ENCODE measurements at regions not wholly inside any gene's neighbourhood (a gene's known extent, or its start where the extent isn't known, plus 50 kb on each side); places are given as distances from the start of the nearest gene placed in this dataset.
"Not testable (repeated sequence)": the region's sequence is repeated elsewhere in the genome, so short reads cannot be mapped to it uniquely, and the experiment has no call there.

DNA sequence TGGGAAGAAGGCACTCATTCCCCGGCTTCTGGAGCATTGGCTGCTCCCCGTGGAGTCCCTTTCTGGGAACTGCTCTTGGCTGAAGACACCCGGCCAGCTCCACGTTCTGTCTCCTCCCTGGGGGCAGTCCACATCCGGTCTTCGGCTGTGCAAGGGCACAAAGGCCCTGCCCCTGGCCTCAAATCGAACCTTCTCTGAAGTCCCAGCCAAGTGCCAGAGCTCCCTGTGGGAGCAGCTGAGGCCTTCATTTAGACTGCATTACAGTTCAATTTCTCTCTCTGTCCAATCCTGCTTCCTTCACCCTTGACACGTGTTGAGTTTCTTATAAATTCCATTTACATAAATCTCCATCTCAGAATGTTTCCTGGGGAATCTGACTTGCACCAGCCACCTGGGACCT, 132.9 kb upstream of the POU3F1 start:
- DNase-seq (ENCODE audit: low read depth), result no peak

DNA sequence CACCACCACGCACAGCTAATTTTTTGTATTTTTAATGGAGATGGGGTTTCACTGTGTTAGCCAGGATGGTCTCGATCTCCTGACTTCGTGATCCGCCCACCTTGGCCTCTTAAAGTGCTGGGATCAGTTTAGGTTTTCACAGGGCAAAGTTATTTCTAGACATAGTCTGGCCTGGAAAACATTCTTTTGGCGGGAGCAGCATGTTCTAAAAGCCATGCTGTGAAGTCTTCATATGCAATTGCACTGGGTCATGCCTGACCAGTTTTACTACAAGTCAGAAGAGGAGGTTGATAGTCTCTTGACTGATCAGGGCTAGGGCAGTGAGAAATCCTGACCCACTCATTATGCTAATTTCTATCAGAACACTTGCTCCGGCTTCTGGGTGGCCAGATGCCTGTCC, 131.6 kb upstream of the POU3F1 start:
- DNase-seq (ENCODE audit: low read depth), result no peak

DNA sequence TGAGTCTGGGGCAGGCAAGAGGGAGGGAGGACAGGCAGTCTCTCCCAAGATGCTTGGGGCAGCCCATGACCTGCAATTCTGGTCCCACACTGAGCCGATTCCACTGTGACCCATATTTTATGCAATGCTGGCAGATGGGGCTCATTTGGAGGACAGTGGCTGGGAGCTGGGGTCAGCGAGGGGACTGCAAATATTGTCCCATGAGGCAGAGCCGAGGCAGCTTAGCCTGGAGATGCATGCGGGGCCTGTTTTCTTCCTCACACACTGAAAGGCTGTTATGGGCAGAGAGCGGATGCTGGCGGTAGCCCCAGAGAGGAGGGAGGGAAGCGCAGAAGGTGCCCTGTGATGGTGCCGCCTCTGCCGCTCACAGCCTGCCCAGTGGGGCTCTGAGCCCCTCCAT, 128.5 kb upstream of the POU3F1 start:
- DNase-seq (ENCODE audit: low read depth), result no peak

DNA sequence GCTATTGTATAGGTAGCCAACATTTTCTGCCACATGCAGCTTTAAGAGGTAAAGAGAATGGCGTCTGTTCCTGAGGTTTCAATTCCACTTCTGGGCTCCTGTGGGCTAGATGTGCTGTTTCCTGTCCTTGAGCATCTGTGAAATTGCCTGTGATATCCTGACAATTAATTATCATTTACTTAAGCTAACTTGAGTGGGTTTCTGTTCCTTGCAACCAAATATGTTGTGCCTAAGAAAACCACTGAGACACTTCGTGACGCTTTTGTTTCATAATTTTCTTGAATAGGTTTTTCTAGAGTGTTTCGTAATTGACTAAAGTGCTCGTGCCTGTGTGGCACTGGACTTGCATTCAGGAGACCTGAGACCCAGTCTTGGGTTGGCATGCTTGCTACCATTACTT, 127.3 kb upstream of the POU3F1 start:
- no peak for DNase-seq (ENCODE audit: low read depth)

DNA sequence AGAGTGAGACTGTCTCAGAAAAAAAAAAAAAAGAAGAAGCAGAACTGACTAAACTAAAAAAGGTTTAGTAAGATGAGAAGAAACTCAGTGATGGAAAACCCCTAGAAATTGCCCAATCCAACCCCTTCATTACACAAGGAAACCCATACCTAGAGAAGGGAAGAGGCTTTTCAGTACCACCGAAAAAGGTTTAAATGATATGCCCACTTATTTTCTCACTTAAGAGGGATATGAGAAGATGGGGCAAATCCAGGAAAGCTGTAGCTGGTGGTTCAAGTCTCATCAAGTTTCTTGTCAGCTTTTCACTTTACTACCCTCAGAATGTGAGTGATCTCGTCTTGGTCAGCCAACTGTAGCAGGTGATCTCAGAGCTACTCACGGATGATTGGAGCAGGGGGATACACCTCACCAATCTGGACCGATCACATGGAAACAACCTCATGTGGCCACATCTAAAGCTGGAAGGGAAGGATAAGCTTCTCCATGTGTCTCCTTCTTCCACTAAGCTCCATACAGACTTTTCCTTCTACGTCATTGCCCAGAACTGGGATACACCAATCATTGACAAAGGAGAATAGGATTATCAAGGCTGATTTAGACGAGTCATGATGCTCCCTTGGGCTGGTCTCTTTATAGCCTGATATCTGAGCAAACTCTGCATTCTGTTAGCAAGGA, 126.7 kb upstream of the POU3F1 start:
- no peak for DNase-seq (ENCODE audit: low read depth)

DNA sequence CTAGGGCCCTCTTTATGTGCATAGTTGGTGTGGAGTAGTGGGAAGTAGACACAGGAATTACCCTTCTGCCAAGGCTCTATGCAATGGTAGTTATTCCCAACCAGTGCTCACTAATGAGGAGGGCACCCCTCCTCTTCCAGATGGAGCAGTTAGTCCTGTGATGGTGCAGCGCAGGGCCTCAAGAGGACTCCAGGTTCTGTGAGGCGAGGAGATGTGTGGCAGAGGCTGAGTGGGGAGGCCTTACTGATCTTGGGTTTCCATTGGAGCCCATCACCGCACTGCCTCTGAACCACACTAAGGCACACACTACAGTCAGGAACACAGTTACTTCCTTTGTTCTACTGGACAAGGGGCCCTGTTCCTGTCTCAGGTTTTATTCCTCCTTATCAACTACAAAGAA, 122.5 kb upstream of the POU3F1 start:
- no peak for DNase-seq (ENCODE audit: low read depth)

DNA sequence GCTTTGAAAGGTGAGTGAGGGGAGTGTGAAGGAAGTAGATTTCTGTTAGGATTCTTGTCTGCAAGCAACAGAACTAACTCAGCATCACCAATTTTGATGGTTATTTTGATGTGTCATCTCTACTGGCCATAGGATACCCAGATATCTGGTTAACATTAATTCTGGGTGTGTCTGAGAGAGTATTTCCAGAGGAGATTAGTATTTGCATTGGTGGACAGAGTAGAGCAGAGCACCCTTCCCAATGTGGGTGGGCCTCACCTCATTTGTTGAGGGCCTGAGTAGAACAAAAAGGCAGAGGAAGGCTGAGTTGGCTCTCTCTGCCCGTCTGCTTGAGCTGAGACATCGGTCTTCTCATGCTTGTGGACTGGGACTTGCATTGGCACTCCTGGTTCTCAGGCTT, 121.8 kb upstream of the POU3F1 start:
- no peak for DNase-seq (ENCODE audit: low read depth)

DNA sequence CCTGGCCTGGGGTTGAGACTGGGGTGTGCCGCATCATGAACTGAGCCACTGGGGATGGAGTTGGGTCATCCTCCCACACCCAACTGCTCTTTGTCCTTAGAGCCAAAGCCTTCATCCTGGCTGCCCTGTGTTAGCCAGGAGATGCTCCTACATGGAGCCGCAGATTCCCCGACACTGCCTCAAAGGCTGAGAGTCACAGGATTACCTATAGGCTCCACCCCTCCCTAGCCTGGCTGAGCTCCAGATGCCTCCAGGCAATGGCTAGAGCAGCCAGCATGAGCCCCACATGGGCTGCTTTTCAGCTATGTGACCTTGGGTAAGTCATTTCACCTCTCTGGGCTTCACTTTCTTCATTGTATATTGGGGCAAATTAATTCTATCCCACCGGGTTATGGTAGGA, 119.9 kb upstream of the POU3F1 start:
- DNase-seq (ENCODE audit: low read depth), result no peak

DNA sequence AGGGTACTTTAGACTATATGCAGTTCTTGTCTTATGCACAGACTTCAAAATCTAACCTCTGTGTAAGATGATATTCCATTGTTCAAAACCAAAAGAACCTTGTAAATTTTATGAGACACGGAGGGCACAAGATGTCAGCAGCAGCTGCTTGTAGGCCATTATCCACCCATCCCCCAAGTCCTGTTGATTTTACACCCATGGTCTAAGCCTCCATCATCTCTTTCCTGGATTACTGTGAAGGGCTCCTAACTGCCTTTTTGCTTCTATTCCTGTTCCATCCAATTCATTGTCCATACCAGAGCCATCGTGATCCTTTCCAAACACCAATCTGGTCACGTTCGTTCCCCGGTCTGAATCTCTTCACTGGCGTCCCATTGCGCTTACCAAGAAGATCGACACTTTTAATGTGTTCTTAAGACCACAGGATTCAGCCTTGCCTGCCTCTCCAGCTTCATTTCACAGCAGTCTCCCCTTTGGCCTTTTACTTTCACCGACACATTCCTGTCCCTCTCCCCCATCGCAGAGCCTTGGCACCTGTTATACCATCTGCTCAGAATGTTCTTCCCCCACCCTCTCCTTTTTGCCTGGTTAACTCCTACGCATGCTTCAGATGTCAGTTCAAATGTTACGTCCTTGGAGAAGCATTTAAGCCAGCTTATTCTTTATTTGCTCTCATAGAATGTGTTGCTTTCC, 107.3 kb upstream of the POU3F1 start:
- no peak for DNase-seq (ENCODE audit: low read depth)

DNA sequence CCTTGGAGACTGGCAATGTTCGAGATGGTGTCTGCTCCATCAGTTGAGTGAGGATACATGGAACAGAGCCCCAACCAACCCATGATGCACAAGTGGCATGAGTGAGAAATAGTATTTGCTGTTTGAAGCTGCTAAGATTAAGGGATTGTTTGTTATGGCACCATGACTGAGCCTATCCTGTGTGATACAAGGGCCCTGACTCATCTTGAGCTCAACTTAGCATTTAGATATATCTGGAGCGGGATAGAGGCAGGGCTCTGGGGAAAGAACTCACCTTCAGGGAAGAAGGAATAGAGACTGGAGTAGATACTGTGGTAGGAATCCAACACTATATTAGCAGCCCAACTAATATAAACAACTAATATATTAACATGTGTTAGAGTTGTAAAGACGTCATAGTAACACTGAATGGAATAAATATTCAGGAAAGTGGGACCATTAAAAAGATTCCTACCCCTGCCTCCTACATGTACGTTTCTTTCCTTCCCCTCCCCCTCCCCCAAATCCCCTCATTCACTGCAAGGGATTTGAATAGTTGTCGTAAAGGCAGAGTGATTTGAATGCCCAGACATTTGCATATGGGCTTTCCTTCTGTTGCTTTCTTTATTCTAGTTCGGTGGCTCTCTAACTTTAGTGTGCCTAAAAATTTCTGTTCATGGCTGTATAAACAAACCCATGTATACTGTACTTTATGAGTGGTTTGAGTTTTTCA, 106.6 kb upstream of the POU3F1 start:
- no peak for DNase-seq (ENCODE audit: low read depth)

DNA sequence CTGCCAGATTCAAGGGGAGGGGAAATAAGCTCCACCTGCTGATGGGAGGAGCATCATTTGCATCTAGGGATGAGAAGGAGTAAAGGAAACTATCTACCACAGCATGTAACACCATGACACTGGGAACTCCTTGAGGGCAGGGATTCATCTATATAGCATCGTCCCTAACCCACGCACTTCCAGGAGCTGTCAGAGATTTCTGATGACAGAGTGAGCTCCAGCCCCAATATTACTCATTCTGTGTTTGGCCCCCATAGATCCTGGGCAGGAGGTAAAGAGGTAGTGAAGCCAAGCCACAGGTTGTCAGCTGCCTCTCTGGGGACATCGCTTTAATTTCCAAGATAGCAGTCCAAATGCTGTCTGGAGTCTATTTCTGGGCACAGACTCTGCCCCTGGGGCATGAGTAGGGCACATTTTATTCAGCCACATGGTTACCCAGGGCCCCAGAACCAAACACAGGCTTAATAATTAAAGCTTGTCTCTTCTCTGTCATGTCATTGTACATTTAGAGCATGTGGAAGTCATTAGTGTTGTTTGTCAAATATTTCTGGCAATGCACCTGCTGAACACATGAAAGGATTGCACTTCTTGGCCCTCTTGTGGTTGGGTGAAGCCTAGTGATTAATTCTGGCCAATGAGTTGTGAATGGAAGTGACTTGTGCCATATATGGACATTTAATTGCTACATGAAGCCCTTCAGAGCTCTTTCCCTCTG, 105.9 kb upstream of the POU3F1 start:
- no peak for DNase-seq (ENCODE audit: low read depth)

DNA sequence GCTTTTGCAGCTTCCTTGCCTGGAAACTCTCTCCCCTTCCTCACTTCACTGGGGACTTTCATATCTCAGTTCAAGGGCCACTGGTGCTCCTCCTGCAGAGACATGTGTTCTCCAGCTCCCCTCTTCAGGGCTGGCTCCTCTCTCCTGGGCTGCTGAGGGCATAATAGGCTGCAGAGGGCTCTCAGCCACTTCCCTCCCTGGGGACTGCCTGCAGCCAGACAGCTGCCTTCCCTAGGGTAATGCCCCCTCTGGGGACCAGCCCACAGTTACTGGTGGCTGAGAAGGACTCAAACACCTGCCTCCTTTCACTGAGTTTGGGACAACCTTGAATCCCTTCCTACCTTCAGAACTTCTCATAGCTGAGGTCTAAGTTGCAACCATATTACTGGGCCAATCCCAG, 104.8 kb upstream of the POU3F1 start:
- no peak for DNase-seq (ENCODE audit: low read depth)

DNA sequence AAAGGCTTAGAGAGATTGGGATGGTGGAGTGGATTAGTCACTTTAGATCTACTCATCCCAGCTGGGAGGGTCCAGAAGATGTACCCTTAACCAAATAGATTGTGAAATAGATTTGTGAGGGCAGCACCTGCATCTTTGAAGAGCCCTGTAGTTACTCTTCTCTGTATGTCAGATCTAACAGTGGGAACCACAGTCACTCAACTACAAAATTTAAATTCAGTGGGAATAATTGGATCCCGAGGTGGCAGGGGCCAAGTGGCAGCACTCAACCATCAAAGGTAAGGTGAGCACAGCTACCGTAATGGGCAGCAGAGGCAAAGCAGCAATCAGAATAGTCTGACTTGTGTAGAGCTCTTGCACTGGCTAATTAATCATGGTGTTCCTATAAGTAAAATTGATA, 99.5 kb upstream of the POU3F1 start:
- DNase-seq (ENCODE audit: low read depth), result not testable (repeated sequence)

DNA sequence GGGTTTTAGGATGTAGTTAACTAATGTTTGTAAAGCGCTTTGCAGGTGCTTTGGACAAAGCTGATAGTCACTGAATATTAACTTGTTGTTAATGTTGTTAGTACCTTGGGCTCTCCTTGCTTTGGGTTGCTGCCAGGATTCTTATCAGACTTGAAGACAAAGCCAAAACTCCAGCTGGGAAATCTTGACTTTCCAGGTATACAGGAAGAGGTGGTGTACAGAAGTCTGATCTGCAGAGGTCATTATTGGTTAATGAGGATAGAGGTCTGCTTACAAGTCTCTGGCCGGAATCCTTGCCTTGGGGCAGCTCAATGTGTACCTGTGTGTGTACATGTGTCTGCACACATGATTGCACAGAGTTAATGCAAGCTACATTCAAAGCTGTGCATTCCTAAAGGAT, 96.0 kb upstream of the POU3F1 start:
- no peak for DNase-seq (ENCODE audit: low read depth)

DNA sequence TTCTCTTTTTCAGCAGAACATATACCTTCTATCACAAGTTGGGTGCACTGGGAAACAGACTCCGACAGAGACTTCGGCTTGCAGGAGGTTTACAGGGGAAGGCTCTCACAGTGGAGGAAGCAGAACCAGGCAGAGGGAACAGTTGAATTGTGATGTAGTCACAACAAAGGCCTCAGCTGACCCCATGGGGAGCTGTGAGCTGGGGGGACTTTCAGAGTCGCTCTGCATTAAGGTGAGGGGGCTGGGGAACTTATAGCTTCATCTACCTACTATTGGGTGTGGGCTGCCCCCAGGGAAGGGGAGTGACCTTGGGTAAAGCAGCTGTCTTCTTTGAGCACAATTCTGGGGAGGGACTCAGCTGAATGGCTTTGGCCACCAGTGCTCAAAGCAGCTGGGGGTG, 94.9 kb upstream of the POU3F1 start:
- DNase-seq (ENCODE audit: low read depth), result no peak

DNA sequence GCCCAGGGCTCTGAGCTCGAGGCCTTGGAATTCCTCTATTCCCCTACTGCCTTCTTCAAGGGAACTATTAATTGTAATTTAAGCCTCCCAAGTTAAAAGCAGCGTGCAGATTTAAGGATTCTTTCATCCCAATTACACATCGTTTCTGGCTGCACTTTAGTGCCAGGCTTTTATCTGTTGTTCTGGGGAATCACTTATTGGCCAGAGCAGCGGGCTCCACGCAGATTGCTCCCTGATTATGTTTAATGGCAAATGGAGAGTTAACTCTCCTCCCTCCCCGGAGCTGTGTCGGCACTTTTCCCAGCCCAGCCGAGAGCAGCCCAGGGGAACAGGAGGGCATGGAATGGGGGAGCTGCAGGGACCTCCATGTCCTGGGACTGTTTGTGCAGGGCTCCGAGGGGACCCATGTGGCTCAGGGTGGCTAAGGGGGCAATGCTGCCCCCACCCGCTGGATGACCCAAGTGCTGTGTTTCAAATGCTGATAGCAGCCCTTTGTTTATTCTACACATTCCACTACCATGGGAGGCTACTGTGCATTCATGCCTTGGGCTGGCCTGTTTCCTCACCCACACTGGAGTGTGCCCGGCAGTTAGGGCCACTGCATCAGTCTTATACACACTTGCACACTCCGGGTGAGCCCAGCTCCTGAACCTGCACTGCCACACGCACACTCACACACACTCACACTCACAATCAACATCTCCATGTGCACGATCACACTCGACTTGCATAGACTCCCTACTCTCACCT, 93.3 kb upstream of the POU3F1 start:
- DNase-seq (ENCODE audit: low read depth), result no peak

DNA sequence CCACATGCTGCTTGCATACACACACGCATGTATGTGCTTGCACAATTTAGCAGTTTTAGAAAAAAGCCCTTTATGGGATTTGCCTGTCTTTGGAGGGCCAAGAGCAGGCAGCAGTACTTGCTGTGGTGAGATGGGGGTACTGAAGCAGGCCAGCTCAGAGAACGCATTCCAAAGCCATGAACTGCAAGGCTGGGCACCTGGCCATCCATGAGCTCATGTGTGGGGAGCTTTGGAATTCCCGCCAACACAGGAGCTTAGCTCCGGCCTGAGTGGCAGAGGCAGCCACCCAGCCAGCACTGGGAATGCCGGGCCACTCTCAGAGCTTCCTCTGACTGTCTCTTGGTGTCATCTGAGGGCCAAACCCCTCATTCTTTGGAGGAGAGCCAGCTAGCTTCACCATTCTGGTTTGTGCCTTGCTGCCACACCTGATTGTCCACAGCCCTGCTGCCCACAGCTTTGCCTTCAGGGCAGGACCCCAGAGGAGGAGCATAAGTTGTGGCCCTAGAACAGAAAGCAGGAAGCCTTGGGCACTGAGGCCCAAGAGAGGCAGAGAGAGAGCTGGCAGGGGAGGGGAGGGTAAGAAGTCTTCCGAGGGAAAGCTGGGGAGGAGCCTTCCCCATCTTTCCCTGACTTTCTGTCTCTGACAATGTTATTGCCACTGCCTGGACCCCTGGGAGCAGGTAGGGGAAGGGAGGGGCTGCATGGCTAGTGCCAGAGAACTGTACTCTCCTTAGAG, 92.1 kb upstream of the POU3F1 start:
- no peak for DNase-seq (ENCODE audit: low read depth)

DNA sequence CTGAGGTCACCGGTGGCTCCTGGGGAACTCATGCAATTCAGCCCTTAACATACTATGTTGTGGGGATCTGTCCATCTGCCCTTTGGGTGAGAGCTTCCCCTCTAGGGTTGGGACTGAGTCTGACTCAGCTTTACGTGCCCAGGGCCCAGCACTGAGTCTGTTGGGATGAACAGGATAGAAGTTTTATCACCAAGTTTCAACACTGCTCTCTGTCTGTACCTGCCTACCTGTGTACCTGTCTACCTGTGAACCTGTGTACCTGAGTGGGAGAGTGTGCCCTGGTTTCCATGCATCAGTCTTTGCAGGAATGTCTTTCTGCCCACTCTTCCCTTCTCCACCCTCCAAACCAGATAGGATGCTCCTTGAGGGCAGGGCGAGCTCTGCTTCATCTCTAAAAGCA, 90.6 kb upstream of the POU3F1 start:
- DNase-seq (ENCODE audit: low read depth), result no peak

DNA sequence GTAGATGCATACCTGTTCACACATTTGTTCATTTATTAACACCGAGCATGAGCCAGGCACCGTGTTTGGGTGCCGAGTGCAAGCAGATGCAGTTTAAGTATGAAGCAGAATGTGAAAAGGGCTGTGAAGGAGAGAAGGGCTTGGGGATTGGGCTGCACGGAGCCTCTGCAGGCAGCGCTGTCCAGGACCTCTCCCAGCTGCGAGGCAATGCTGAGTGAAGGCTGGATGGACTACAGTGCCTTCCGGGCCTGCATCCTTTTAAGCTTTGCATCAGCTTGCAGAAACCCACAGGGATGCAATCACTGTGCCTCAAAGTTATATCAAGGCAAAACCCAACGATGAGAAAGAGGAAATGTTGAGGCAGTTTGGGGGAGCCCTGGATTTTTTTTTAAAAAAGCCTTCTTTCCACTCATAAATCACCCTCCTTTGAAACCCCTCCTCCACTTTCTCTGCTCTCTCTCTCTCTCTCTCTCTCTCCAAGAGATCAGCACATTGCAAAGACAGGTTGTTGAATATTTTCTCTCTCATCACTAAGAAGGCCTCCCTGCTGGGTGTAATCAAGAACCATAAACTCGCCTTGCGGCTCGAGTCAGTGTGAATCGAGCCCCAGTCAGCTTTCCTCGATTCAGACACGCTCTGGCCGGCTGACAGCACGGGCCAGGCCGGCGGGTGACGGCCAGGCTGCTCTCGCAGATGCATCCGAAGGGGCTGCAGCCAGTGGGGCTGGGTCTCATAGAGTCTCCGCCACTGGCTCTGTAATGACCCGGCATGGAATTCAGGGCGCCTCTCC, 89.2 kb upstream of the POU3F1 start:
- no peak for DNase-seq (ENCODE audit: low read depth)

DNA sequence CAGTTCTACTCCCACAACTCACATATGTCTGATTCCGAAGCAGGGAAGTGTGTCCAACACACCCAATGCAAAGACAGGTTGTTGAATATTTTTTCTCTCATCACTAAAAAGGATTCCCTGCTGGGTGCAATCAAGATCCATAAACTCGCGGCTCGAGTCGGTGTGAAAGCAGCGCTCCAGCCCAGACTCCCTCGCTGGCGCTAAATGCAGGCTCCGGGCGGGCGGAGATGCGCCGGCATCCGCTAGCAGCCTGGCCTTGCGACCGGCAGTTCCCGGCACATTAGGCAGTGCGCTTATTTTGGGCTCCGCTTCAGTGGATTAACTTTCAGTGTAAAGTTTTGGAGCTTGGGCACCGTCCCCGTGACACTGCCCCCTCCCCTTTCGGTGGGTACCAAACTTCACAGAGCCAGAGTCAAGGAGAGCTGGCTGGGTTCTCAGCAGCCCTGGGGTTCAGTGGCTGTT, 87.7 kb upstream of the POU3F1 start:
- no peak for DNase-seq (ENCODE audit: low read depth)
